Body of pancreas (tissue), 4 donors: ENCODE measurements at regions not wholly inside any gene's neighbourhood (a gene's known extent, or its start where the extent isn't known, plus 50 kb on each side); places are given as distances from the start of the nearest gene placed in this dataset.

Source experiments
- ATAC-seq: fragments of 150-250 bp; one replicate; pipeline ENCODE4 v1.9.1; 2016
- DNase-seq, 4 donors: peaks; one replicate each; pipeline ENCODE4 v3.0.0-alpha.2; 2019
- H3K27ac ChIP-seq, 4 donors: fragments of 200-600 bp; sonication (generic); 1 replicate in 3 of 4; 2 replicates in 1 of 4; pipeline versions ENCODE4 v1.5.1 to v1.6.1; 2016 to 2019; ENCODE audit warnings: mild to moderate bottlenecking in 1 of 4, mixed read lengths in 1 of 4, moderate library complexity in 1 of 4
- H3K27me3 ChIP-seq, 2 donors: fragments of 200-600 bp; sonication (generic); one replicate each; pipeline ENCODE4 v1.6.0; 2016; ENCODE audit warnings: mild to moderate bottlenecking in 1 of 2
- H3K36me3 ChIP-seq, 2 donors: fragments of 200-600 bp; sonication (generic); replicated peaks in 1 of 2; 2 replicates each; pipeline ENCODE4 v1.5.1; 2016; ENCODE audit warnings: low read depth in 2 of 2; ENCODE audit not compliant: insufficient read depth in 1 of 2
- H3K4me1 ChIP-seq: fragments of 200-600 bp; sonication (generic); one replicate; pipeline ENCODE4 v1.6.0; 2016
- H3K4me3 ChIP-seq, 2 donors: fragments of 200-600 bp; sonication (generic); 1 replicate in 1 of 2; 2 replicates in 1 of 2; pipeline ENCODE4 v1.5.1; 2016 to 2019
- H3K9me3 ChIP-seq, 3 donors: fragments of 200-600 bp; sonication (generic); 1 replicate in 2 of 3; 2 replicates in 1 of 3; pipeline ENCODE4 v1.5.1; 2016
- POLR2A ChIP-seq, 3 donors: fragments of 450-650 bp; IDR thresholded peaks; one replicate each; pipeline ENCODE4 v1.6.1; 2016; ENCODE audit warnings: antibody characterized with exemption in 3 of 3, mild to moderate bottlenecking in 2 of 3
- WGBS, 2 donors: methylation state at CpG; one replicate each; pipeline ENCODE4 v1.1.5; 2017; 5-methylcytosine and 5-hydroxymethylcytosine counted together
- intact Hi-C: fragments of 100-400 bp; cut with DNase I; formaldehyde crosslinking; loops from one replicate; pipeline ENCODE4 v1.15.1; 2023
- TF ChIP-seq, protein P1 (sequence below), 7 experiments: fragments of 450-650 bp in 4 of 7; fragments of 200-600 bp in 3 of 7; sonication (generic) in 3 of 7; IDR thresholded peaks; one replicate each; pipeline ENCODE4 v1.5.1; 2016 to 2019; ENCODE audit warnings: antibody characterized with exemption in 7 of 7

DNA sequence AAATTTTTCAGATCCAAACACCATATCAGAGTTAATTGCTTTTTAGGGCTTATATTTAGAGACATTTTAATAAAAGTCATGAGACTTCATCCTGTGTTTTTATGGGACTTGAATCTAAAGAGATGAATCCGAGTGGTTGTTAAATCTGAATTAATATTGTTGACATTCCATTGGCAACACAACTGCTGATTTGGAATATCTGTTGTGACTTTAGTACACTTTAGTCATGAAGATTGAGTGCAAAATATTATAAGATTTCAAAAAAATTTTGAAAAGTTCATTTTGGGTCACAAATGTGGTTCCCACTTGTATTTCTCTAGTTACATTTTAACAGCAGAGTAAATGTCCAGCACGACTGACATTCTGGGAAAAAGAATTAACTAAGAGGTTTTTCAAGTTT lies 442.7 kb upstream of the HSF2 start:
- H3K27ac ChIP-seq = no peak overlapping the region
- 33 to 44% methylated on average over 2 of the region's 2 CpGs for WGBS, 2 donors
- peaks cover 6% of the 10 kb centered on the region for H3K4me1 ChIP-seq
- ATAC-seq = no peak
- H3K27me3 ChIP-seq = no peaks in the 10 kb centered on the region
- no peaks in the 10 kb centered on the region for H3K9me3 ChIP-seq
- no peaks in the 10 kb centered on the region for H3K36me3 ChIP-seq
- no peak for TF ChIP-seq POLR2A (IDR thresholded peaks at IDR 0.05)
- TF ChIP-seq, protein P1, sequence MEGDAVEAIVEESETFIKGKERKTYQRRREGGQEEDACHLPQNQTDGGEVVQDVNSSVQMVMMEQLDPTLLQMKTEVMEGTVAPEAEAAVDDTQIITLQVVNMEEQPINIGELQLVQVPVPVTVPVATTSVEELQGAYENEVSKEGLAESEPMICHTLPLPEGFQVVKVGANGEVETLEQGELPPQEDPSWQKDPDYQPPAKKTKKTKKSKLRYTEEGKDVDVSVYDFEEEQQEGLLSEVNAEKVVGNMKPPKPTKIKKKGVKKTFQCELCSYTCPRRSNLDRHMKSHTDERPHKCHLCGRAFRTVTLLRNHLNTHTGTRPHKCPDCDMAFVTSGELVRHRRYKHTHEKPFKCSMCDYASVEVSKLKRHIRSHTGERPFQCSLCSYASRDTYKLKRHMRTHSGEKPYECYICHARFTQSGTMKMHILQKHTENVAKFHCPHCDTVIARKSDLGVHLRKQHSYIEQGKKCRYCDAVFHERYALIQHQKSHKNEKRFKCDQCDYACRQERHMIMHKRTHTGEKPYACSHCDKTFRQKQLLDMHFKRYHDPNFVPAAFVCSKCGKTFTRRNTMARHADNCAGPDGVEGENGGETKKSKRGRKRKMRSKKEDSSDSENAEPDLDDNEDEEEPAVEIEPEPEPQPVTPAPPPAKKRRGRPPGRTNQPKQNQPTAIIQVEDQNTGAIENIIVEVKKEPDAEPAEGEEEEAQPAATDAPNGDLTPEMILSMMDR (IDR thresholded peaks at IDR 0.05) = no peak
- intact Hi-C loops = no loop called here
- DNase-seq = no peak
- no peak overlapping the region for H3K4me3 ChIP-seq

DNA sequence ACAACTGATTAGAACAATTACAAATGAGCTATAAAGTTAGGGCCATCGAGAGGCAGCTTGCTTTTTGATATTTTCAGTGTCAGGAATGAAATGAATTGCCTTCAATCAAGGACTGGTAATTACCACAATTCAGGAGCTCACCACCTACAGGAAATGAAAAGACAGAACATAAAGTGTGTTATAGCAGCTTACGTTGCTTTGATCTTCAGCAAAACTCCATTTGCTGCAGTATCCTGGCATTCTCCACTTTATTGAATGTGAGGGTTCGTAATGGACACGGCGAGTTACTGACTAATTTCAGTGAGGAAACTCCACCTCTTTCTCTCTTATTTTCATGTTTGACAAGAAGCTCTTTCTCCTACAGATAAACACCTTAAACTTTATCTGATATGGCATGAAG lies 440.0 kb upstream of the HSF2 start:
- Histone ChIP-seq H3K27ac (no peak overlapping the region), H3K27me3 (no peaks in the 10 kb centered on the region), H3K9me3 (no peaks in the 10 kb centered on the region), H3K4me3 (no peak overlapping the region), H3K4me1 (no peaks in the 10 kb centered on the region), H3K36me3 (no peaks in the 10 kb centered on the region)
- no peak for ATAC-seq
- no peak for TF ChIP-seq POLR2A (IDR thresholded peaks at IDR 0.05)
- TF ChIP-seq, protein P1 (IDR thresholded peaks at IDR 0.05) = no peak
- no peak for DNase-seq
- intact Hi-C loops = no loop called here
- WGBS, 2 donors = 70 to 80% methylated on average over 5 of the region's 5 CpGs

DNA sequence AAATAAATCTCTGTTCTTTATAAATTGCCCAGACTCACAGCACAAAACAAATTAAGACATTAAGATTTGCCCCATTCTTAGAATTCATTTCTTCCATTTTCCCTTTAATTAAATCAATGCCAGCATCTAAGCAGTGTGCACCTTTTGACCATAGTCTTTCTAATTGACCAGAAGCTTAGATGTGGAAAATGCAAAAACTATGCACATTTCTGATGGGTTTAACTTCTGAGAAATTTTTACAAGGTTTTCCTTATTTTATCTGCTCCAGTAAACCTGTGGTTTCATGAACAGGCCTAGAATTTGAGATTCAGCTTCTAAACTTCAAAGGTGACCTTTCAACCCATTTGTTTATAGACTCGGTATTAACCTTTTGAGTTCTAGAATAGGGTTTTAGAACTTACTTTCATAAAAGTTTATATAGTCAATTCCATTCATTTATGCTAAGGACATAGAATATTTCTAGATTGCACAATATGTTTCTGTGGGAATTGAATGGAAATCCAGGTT lies 437.8 kb upstream of the HSF2 start:
- Histone ChIP-seq H3K4me3 (no peak overlapping the region), H3K36me3 (no peaks in the 10 kb centered on the region), H3K9me3 (no peaks in the 10 kb centered on the region), H3K27ac (no peak overlapping the region), H3K4me1 (no peaks in the 10 kb centered on the region), H3K27me3 (no peaks in the 10 kb centered on the region)
- WGBS, 2 donors = 59 to 79% methylated on average over 1 of the region's 1 CpG
- intact Hi-C loops = no loop called here
- ATAC-seq (no peak), DNase-seq (no peak)
- TF ChIP-seq, protein P1 (IDR thresholded peaks at IDR 0.05) = no peak
- no peak for TF ChIP-seq POLR2A (IDR thresholded peaks at IDR 0.05)

DNA sequence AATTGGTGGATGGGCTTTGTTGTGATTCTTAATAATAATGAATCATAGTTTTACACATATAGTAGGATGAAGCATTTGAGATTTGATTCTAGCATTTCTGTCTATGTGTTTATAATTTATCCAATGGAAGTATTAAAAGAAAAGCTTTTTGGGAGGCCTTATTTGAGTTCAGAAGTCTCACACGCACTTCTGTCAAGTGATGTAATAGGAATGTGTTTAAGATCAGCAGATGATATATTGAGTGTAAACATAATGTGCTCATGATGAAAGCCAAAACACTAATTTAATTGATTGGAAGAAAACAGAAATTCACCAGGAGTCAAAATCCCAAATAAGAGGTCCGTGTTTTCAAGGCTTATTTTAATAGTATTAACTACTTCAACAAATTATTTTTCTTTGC lies 435.6 kb upstream of the HSF2 start:
- H3K4me3 ChIP-seq = no peak overlapping the region
- WGBS, 2 donors = 55 to 63% methylated on average over 2 of the region's 2 CpGs
- H3K36me3 ChIP-seq = no peaks in the 10 kb centered on the region
- H3K27me3 ChIP-seq = no peaks in the 10 kb centered on the region
- H3K4me1 ChIP-seq = no peaks in the 10 kb centered on the region
- no peaks in the 10 kb centered on the region for H3K9me3 ChIP-seq
- no peak for ATAC-seq
- intact Hi-C loops = no loop called here
- TF ChIP-seq, protein P1 (IDR thresholded peaks at IDR 0.05) = no peak
- no peak for TF ChIP-seq POLR2A (IDR thresholded peaks at IDR 0.05)
- DNase-seq = no peak
- H3K27ac ChIP-seq = no peak overlapping the region

DNA sequence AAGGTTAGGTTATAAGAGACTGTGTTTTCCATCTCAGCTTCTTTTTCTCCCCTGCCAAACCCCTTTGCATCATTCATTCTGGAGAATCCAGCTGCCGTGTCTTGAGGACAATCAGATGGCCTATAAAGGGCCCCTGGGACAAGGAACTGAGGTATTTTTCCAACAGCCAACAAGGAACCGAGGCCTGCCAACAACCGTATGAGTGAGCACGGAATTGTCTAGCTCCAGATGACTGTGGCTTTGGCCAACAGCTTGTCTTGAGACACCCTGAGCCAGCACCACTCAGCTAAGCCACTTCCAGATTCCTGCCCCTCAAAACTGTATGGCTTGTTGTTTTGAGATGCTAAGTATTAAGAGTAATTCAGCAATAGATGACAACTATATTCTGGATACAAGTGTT lies 433.7 kb upstream of the HSF2 start:
- H3K27me3 ChIP-seq = no peaks in the 10 kb centered on the region
- peak in 1 of 4 donors; percentile 12 for DNase-seq
- H3K27ac ChIP-seq = no peak overlapping the region
- no peak for ATAC-seq
- 83 to 100% methylated on average over 3 to 4 of the region's 4 CpGs for WGBS, 2 donors
- no peak for TF ChIP-seq POLR2A (IDR thresholded peaks at IDR 0.05)
- TF ChIP-seq, protein P1 (IDR thresholded peaks at IDR 0.05) = no peak
- no peak overlapping the region for H3K4me3 ChIP-seq
- intact Hi-C loops = no loop called here
- H3K9me3 ChIP-seq = no peaks in the 10 kb centered on the region
- no peaks in the 10 kb centered on the region for H3K36me3 ChIP-seq
- no peaks in the 10 kb centered on the region for H3K4me1 ChIP-seq
